CD14-positive monocyte (primary cell): ENCODE measurements at regions not wholly inside any gene's neighbourhood (a gene's known extent, or its start where the extent isn't known, plus 50 kb on each side); places are given as distances from the start of the nearest gene placed in this dataset.

ENCODE experiments used
- DNase-seq, 3 donors: peaks; one replicate each; pipeline ENCODE4 v3.0.0-alpha.2; 2011 to 2022
- H2AFZ ChIP-seq: 2 replicates; pipeline ENCODE4 v1.6.0; 2012; ENCODE audit warnings: mild to moderate bottlenecking, low read depth, low read length, inconsistent platforms; ENCODE audit not compliant: insufficient read depth, poor library complexity, severe bottlenecking
- H3K27ac ChIP-seq, 2 donors: 1 replicate in 1 of 2; 2 replicates in 1 of 2; pipeline ENCODE4 v1.5.1; 2012 to 2013; ENCODE audit warnings: low read length in 2 of 2, control low read depth in 1 of 2, inconsistent platforms in 1 of 2, low read depth in 1 of 2, mild to moderate bottlenecking in 1 of 2
- H3K27me3 ChIP-seq, 2 donors: one replicate each; pipeline versions ENCODE4 v1.6.0 to v1.6.1; 2011 to 2013; ENCODE audit warnings: low read length in 2 of 2; ENCODE audit not compliant: control insufficient read depth in 2 of 2, insufficient read depth in 2 of 2
- H3K36me3 ChIP-seq, 2 donors: replicated peaks in 1 of 2; 1 replicate in 1 of 2; 2 replicates in 1 of 2; pipeline versions ENCODE4 v1.5.1 to v1.6.1; 2012 to 2013; ENCODE audit warnings: low read length in 2 of 2, control low read depth in 1 of 2, inconsistent platforms in 1 of 2, mild to moderate bottlenecking in 1 of 2; ENCODE audit not compliant: insufficient read depth in 2 of 2, control insufficient read depth in 1 of 2
- H3K4me1 ChIP-seq, 2 donors: 1 replicate in 1 of 2; 2 replicates in 1 of 2; pipeline versions ENCODE4 v1.5.1 to v1.6.1; 2012 to 2013; ENCODE audit warnings: low read length in 2 of 2, control low read depth in 1 of 2, inconsistent platforms in 1 of 2, mild to moderate bottlenecking in 1 of 2, moderate library complexity in 1 of 2; ENCODE audit not compliant: insufficient read depth in 2 of 2, control insufficient read depth in 1 of 2
- H3K4me2 ChIP-seq: replicated peaks from 2 replicates; pipeline ENCODE3; 2012; ENCODE audit warnings: low read length, moderate library complexity, mild to moderate bottlenecking; ENCODE audit not compliant: poor library complexity, severe bottlenecking; ENCODE audit errors: extremely low read depth
- H3K4me3 ChIP-seq, 3 experiments: fragments of 200-600 bp in 1 of 3; sonication (generic) in 1 of 3; replicated peaks in 1 of 3; 1 replicate in 2 of 3; 2 replicates in 1 of 3; pipeline ENCODE4 v1.5.1; 2011 to 2013; ENCODE audit warnings: low read length in 3 of 3, mild to moderate bottlenecking in 3 of 3, control low read depth in 2 of 3, low read depth in 2 of 3, inconsistent platforms in 1 of 3, moderate library complexity in 1 of 3
- H3K79me2 ChIP-seq: 2 replicates; pipeline ENCODE4 v1.6.0; 2012; ENCODE audit warnings: mild to moderate bottlenecking, control low read depth, inconsistent platforms, low read length, moderate library complexity; ENCODE audit not compliant: insufficient read depth
- H3K9ac ChIP-seq: 2 replicates; pipeline ENCODE4 v1.6.0; 2017; ENCODE audit warnings: low read length, mild to moderate bottlenecking; ENCODE audit not compliant: insufficient read depth, poor library complexity, severe bottlenecking
- H3K9me3 ChIP-seq, 2 donors: replicated peaks in 1 of 2; 1 replicate in 1 of 2; 2 replicates in 1 of 2; pipeline versions ENCODE4 v1.5.1 to v1.6.1; 2012 to 2013; ENCODE audit warnings: low read length in 2 of 2, control low read depth in 1 of 2; ENCODE audit not compliant: control insufficient read depth in 1 of 2, insufficient read depth in 1 of 2
- H4K20me1 ChIP-seq: 2 replicates; pipeline ENCODE4 v1.6.0; 2012; ENCODE audit warnings: mild to moderate bottlenecking, low read length, control low read depth, moderate library complexity; ENCODE audit not compliant: insufficient read depth
- H3K27ac Mint-ChIP-seq, 7 donors: one replicate each; pipeline ENCODE4 v1.8.0; 2020; ENCODE audit warnings: mild to moderate bottlenecking in 7 of 7, mixed read lengths in 7 of 7, moderate library complexity in 6 of 7, inconsistent platforms in 2 of 7
- H3K27me3 Mint-ChIP-seq, 3 donors: one replicate each; pipeline ENCODE4 v1.8.0; 2021 to 2022; ENCODE audit warnings: low read depth in 3 of 3, mild to moderate bottlenecking in 3 of 3, mixed read lengths in 3 of 3, moderate library complexity in 3 of 3, inconsistent platforms in 1 of 3
- H3K36me3 Mint-ChIP-seq, 2 donors: one replicate each; pipeline ENCODE4 v1.8.0; 2020; ENCODE audit warnings: mixed read lengths in 2 of 2, inconsistent platforms in 1 of 2, mild to moderate bottlenecking in 1 of 2
- H3K4me1 Mint-ChIP-seq: one replicate; pipeline ENCODE4 v1.8.0; 2020; ENCODE audit warnings: mild to moderate bottlenecking, mixed read lengths
- H3K4me3 Mint-ChIP-seq, 2 donors: one replicate each; pipeline ENCODE4 v1.8.0; 2020; ENCODE audit warnings: mild to moderate bottlenecking in 2 of 2, mixed read lengths in 2 of 2, moderate library complexity in 1 of 2
- H3K9me3 Mint-ChIP-seq, 7 donors: one replicate each; pipeline ENCODE4 v1.8.0; 2020 to 2022; ENCODE audit warnings: mixed read lengths in 7 of 7, mild to moderate bottlenecking in 6 of 7, moderate library complexity in 6 of 7, inconsistent platforms in 2 of 7
- CTCF ChIP-seq: fragments of 200-600 bp; IDR thresholded peaks from one replicate; pipeline ENCODE4 v1.8.0; 2022; ENCODE audit warnings: antibody characterized with exemption, mild to moderate bottlenecking
- WGBS: methylation state at CpG from one replicate; pipeline ENCODE4 v1.1.5; 2013; ENCODE audit warnings: missing lambda C conversion rate; ENCODE audit not compliant: insufficient coverage; 5-methylcytosine and 5-hydroxymethylcytosine counted together
- intact Hi-C, 2 donors: fragments of 100-400 bp; cut with micrococcal nuclease; formaldehyde crosslinking; loops; one replicate each; pipeline versions ENCODE4 v1.15.0 to v1.15.1; 2023

- Histone ChIP-seq H3K27ac (no peak overlapping the region), H3K9me3 (peaks cover 1 to 3% of the 10 kb centered on the region in 2 donors), H3K27me3 (peaks cover 0 to 26% of the 10 kb centered on the region in 2 donors), H4K20me1 (no peaks in the 10 kb centered on the region), H3K79me2 (no peaks in the 10 kb centered on the region), H3K4me2 (no peak overlapping the region), H3K9ac (no peak overlapping the region), H3K4me3 (no peak overlapping the region), H2AFZ (no peak overlapping the region), H3K36me3 (no peaks in the 10 kb centered on the region), H3K4me1 (no peaks in the 10 kb centered on the region)
- no peak overlapping the region for H3K27ac Mint-ChIP-seq
- 83% methylated on average over 35 of the region's 43 CpGs for WGBS
- intact Hi-C loops: no loop called here
- H3K27me3 Mint-ChIP-seq: peaks cover 11 to 50% (median 25%) of the 10 kb centered on the region in 3 donors
- H3K36me3 Mint-ChIP-seq: no peaks in the 10 kb centered on the region
- no peak for DNase-seq
- no peak for TF ChIP-seq CTCF
- peaks cover 0 to 6% (median 2%) of the 10 kb centered on the region in 7 donors for H3K9me3 Mint-ChIP-seq
- H3K4me3 Mint-ChIP-seq: no peak overlapping the region
- H3K4me1 Mint-ChIP-seq: no peaks in the 10 kb centered on the region
Measured at GRCh38 chr12:132399092-132400010, 70.0 kb upstream of the GALNT9 start.

- Histone ChIP-seq H3K79me2 (no peaks in the 10 kb centered on the region), H3K4me3 (no peak overlapping the region), H3K27ac (no peak overlapping the region), H2AFZ (no peak overlapping the region), H3K36me3 (no peaks in the 10 kb centered on the region), H3K4me2 (no peak overlapping the region), H3K4me1 (no peaks in the 10 kb centered on the region), H3K9ac (no peak overlapping the region), H3K9me3 (peaks cover 4 to 5% of the 10 kb centered on the region in 2 donors), H4K20me1 (no peaks in the 10 kb centered on the region), H3K27me3 (peaks cover 0 to 26% of the 10 kb centered on the region in 2 donors)
- 89% methylated on average over 24 of the region's 24 CpGs for WGBS
- no peaks in the 10 kb centered on the region for H3K36me3 Mint-ChIP-seq
- H3K9me3 Mint-ChIP-seq: peaks cover 0 to 6% (median 3%) of the 10 kb centered on the region in 7 donors
- DNase-seq: no peak
- intact Hi-C loops: no loop called here
- peaks cover 11 to 53% (median 30%) of the 10 kb centered on the region in 3 donors for H3K27me3 Mint-ChIP-seq
- no peak overlapping the region for H3K4me3 Mint-ChIP-seq
- TF ChIP-seq CTCF: no peak
- H3K4me1 Mint-ChIP-seq: no peaks in the 10 kb centered on the region
- no peak overlapping the region for H3K27ac Mint-ChIP-seq
Measured at GRCh38 chr12:132398386-132398991, 69.1 kb upstream of the GALNT9 start.
